Upper lobe of left lung (tissue), 4 donors: ENCODE measurements at regions not wholly inside any gene's neighbourhood (a gene's known extent, or its start where the extent isn't known, plus 50 kb on each side); places are given as distances from the start of the nearest gene placed in this dataset.

Experiments used
- CTCF ChIP-seq, 6 experiments: fragments of 450-650 bp in 4 of 6; fragments of 200-600 bp in 2 of 6; sonication (generic) in 2 of 6; IDR thresholded peaks; one replicate each; pipeline ENCODE4 v1.5.1; 2016 to 2019; ENCODE audit warnings: antibody characterized with exemption in 6 of 6
- EP300 ChIP-seq, 4 donors: sonication (generic); formaldehyde crosslinking; IDR thresholded peaks; one replicate each; pipeline ENCODE4 v1.5.1; 2017; ENCODE audit warnings: antibody characterized with exemption in 4 of 4, control low read depth in 2 of 4
- POLR2A ChIP-seq, 4 donors: fragments of 450-650 bp; IDR thresholded peaks; one replicate each; pipeline ENCODE4 v1.5.1; 2016 to 2017; ENCODE audit warnings: antibody characterized with exemption in 4 of 4, mild to moderate bottlenecking in 2 of 4

DNA sequence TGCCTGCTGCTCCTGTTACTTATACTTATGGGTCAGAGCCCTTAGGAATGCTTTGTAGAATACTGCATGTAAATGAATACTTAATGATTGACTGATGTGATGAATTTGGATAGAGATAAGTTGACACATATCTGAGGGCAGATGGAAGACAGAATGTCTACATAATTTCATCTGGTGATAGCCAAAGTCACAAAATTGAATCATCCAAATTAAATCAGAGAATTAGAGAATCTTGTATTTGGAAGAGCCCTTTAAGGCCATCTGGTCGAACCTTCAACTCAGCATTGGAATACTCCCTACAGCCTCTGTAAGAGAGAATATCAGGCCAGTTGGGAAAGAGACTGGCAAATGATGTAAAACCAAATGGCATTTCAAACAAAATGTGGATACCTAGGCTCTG is 944.8 kb downstream of the RPA4 start:
- no peak for TF ChIP-seq CTCF (IDR thresholded peaks at IDR 0.05)
- TF ChIP-seq POLR2A (IDR thresholded peaks at IDR 0.05): no peak
- no peak for TF ChIP-seq EP300 (IDR thresholded peaks at IDR 0.05)
